GM23338 (cell line): ENCODE measurements at regions not wholly inside any gene's neighbourhood (a gene's known extent, or its start where the extent isn't known, plus 50 kb on each side); places are given as distances from the start of the nearest gene placed in this dataset.

ENCODE experiments used
- CTCF ChIP-seq, 2 experiments: fragments of 200-600 bp in 1 of 2; sonication (generic) in 1 of 2; conservative IDR thresholded peaks; 2 replicates each; pipeline versions ENCODE4 v1.5.1 to v1.6.1; 2016 to 2017; ENCODE audit warnings: antibody characterized with exemption in 2 of 2, low read depth in 2 of 2, mild to moderate bottlenecking in 2 of 2, moderate library complexity in 1 of 2
- ETS1 ChIP-seq: IDR thresholded peaks from 2 replicates; pipeline ENCODE4 v1.6.1; 2016; ENCODE audit warnings: antibody characterized with exemption
- EZH2 ChIP-seq: fragments of 200-600 bp; sonication (generic); IDR thresholded peaks from one replicate; pipeline ENCODE4 v1.8.0; 2017; ENCODE audit warnings: antibody characterized with exemption, mild to moderate bottlenecking, low read depth; ENCODE audit not compliant: unreplicated experiment
- REST ChIP-seq: IDR thresholded peaks from one replicate; pipeline ENCODE4 v1.6.1; 2018; ENCODE audit warnings: antibody characterized with exemption; ENCODE audit not compliant: unreplicated experiment

GRCh38 chr10:113982296-113982695 lies 61.4 kb upstream of the ADRB1 start:
- TF ChIP-seq REST: no peak
- TF ChIP-seq CTCF (conservative IDR thresholded peaks at IDR 0.05; ENCODE audit: low read depth in 2 of 2): no peak
- no peak for TF ChIP-seq EZH2
- TF ChIP-seq ETS1: no peak
